ENCODE measurements at regions not wholly inside any gene's neighbourhood (a gene's known extent, or its start where the extent isn't known, plus 50 kb on each side); places are given as distances from the start of the nearest gene placed in this dataset.
"Not testable (repeated sequence)": the region's sequence is repeated elsewhere in the genome, so short reads cannot be mapped to it uniquely, and the experiment has no call there.

DNA sequence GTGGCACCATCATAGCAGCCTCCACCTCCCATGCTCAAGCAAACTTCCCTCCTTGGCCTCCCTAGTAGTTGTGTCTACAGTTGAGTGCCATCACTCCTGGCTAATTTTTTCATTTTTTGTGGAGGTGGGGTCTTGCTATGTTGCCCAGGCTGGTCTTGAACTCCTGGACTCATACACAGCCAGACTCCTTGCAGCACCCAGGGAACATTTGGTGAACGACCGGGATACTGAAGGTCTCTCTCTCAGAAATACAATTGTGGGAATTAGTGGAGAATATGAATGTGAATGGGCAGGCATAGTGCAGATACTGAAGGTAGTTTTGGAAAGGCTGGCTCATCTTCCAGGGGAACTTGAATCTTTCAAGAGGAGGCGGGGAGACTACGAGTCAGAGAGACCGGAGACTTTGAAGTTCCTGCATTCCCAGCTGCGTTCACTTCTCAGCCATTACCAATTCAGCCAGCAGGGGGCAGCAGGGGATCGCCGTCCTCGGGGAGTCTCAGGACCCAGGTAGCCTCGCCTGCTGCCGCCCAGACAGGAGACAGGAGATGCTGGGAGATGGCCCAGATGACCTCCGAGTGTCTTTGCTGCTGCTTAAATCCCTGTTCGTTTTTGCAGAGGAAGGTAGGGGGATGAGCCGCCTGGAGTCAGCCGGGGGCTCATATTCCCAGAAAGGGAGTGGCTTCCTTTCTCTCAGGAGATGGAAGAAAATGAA is 68.6 kb downstream of the HAPSTR1 start:
- Histone ChIP-seq H3K4me3 (ENCODE audit: low read length) (no peak overlapping the region), H3K36me3 (ENCODE audit: control insufficient read depth, insufficient read depth, low read length) (no peaks in the 10 kb centered on the region), H3K9me3 (ENCODE audit: control insufficient read depth, low read length) (no peaks in the 10 kb centered on the region), H3K27ac (ENCODE audit: low read depth, low read length) (no peak overlapping the region), H3K9ac (ENCODE audit: extremely low read depth, low read length, poor library complexity, severe bottlenecking) (no peak overlapping the region), H3K27me3 (ENCODE audit: control insufficient read depth, insufficient read depth, low read length, poor library complexity, severe bottlenecking) (no peaks in the 10 kb centered on the region), H3K4me1 (ENCODE audit: control insufficient read depth, insufficient read depth, low read length) (no peaks in the 10 kb centered on the region)
- WGBS, 2 experiments (ENCODE audit: insufficient coverage in 1 of 2, insufficient read length in 1 of 2), result 23 to 36% methylated on average over 8 to 15 of the region's 15 CpGs
- Mint-ChIP-seq H3K4me1 (peaks cover 6% of the 10 kb centered on the region), H3K27ac (no peak overlapping the region), H3K27me3 (ENCODE audit: insufficient read depth) (peaks cover 4% of the 10 kb centered on the region), H3K4me3 (no peak overlapping the region), H3K36me3 (ENCODE audit: low read depth) (no peaks in the 10 kb centered on the region), H3K9me3 (no peaks in the 10 kb centered on the region)
- TF ChIP-seq, protein P1, sequence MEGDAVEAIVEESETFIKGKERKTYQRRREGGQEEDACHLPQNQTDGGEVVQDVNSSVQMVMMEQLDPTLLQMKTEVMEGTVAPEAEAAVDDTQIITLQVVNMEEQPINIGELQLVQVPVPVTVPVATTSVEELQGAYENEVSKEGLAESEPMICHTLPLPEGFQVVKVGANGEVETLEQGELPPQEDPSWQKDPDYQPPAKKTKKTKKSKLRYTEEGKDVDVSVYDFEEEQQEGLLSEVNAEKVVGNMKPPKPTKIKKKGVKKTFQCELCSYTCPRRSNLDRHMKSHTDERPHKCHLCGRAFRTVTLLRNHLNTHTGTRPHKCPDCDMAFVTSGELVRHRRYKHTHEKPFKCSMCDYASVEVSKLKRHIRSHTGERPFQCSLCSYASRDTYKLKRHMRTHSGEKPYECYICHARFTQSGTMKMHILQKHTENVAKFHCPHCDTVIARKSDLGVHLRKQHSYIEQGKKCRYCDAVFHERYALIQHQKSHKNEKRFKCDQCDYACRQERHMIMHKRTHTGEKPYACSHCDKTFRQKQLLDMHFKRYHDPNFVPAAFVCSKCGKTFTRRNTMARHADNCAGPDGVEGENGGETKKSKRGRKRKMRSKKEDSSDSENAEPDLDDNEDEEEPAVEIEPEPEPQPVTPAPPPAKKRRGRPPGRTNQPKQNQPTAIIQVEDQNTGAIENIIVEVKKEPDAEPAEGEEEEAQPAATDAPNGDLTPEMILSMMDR (conservative IDR thresholded peaks at IDR 0.05), result peak; percentile 90
- peak; percentile 95 for DNase-seq

DNA sequence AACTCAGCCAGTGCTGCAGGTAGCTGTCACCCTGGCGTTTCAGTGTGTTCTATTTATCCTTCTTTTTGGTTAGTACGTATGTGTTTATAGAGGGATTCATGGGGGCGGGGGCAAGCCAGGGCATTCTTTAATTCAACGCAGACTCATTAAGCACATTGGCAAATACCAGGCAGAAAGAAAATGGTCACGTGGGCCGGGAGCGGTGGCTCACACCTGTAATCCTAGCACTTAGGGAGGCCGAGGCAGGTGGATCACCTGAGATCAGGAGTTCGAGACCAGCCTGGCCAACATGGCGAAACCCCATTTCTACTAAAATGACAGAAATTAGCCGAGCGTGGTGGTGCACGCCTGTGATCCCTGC is 69.1 kb downstream of the HAPSTR1 start:
- Histone ChIP-seq H3K36me3 (ENCODE audit: control insufficient read depth, insufficient read depth, low read length) (no peaks in the 10 kb centered on the region), H3K27me3 (ENCODE audit: control insufficient read depth, insufficient read depth, low read length, poor library complexity, severe bottlenecking) (no peaks in the 10 kb centered on the region), H3K4me1 (ENCODE audit: control insufficient read depth, insufficient read depth, low read length) (no peaks in the 10 kb centered on the region), H3K9ac (ENCODE audit: extremely low read depth, low read length, poor library complexity, severe bottlenecking) (no peak overlapping the region), H3K27ac (ENCODE audit: low read depth, low read length) (no peak overlapping the region), H3K9me3 (ENCODE audit: control insufficient read depth, low read length) (no peaks in the 10 kb centered on the region), H3K4me3 (ENCODE audit: low read length) (no peak overlapping the region)
- H3K36me3 Mint-ChIP-seq (ENCODE audit: low read depth), result no peaks in the 10 kb centered on the region
- DNase-seq, result no peak
- H3K27ac Mint-ChIP-seq, result no peak overlapping the region
- no peak overlapping the region for H3K4me3 Mint-ChIP-seq
- H3K9me3 Mint-ChIP-seq, result peaks cover 1% of the 10 kb centered on the region
- H3K27me3 Mint-ChIP-seq (ENCODE audit: insufficient read depth), result peaks cover 2% of the 10 kb centered on the region
- WGBS, 2 experiments (ENCODE audit: insufficient coverage in 1 of 2, insufficient read length in 1 of 2), result 86 to 94% methylated on average over 9 to 13 of the region's 13 CpGs
- TF ChIP-seq, protein P1 (conservative IDR thresholded peaks at IDR 0.05), result no peak
- peaks cover 6% of the 10 kb centered on the region for H3K4me1 Mint-ChIP-seq

DNA sequence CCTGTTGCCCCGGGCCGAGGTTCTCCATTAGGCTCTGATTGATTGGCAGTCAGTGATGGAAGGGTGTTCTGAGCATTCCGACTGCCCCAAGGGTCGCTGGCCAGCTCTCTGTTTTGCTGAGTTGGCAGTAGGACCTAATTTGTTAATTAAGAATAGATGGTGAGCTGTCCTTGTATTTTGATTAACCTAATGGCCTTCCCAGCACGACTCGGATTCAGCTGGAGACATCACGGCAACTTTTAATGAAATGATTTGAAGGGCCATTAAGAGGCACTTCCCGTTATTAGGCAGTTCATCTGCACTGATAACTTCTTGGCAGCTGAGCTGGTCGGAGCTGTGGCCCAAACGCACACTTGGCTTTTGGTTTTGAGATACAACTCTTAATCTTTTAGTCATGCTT is 74.2 kb downstream of the HAPSTR1 start:
- TF ChIP-seq, protein P1 (conservative IDR thresholded peaks at IDR 0.05), result no peak
- H3K4me1 ChIP-seq (ENCODE audit: control insufficient read depth, insufficient read depth, low read length), result no peaks in the 10 kb centered on the region
- no peak overlapping the region for H3K27ac ChIP-seq (ENCODE audit: low read depth, low read length)
- no peaks in the 10 kb centered on the region for H3K9me3 ChIP-seq (ENCODE audit: control insufficient read depth, low read length)
- Mint-ChIP-seq H3K9me3 (peaks cover 1% of the 10 kb centered on the region), H3K27me3 (ENCODE audit: insufficient read depth) (peaks cover 5% of the 10 kb centered on the region), H3K4me1 (no peaks in the 10 kb centered on the region), H3K27ac (no peak overlapping the region), H3K4me3 (no peak overlapping the region), H3K36me3 (ENCODE audit: low read depth) (no peaks in the 10 kb centered on the region)
- H3K36me3 ChIP-seq (ENCODE audit: control insufficient read depth, insufficient read depth, low read length), result no peaks in the 10 kb centered on the region
- H3K4me3 ChIP-seq (ENCODE audit: low read length), result no peak overlapping the region
- H3K27me3 ChIP-seq (ENCODE audit: control insufficient read depth, insufficient read depth, low read length, poor library complexity, severe bottlenecking), result no peaks in the 10 kb centered on the region
- H3K9ac ChIP-seq (ENCODE audit: extremely low read depth, low read length, poor library complexity, severe bottlenecking), result no peak overlapping the region
- DNase-seq, result no peak
- WGBS, 2 experiments (ENCODE audit: insufficient coverage in 1 of 2, insufficient read length in 1 of 2), result 94% methylated on average over 7 to 10 of the region's 10 CpGs

DNA sequence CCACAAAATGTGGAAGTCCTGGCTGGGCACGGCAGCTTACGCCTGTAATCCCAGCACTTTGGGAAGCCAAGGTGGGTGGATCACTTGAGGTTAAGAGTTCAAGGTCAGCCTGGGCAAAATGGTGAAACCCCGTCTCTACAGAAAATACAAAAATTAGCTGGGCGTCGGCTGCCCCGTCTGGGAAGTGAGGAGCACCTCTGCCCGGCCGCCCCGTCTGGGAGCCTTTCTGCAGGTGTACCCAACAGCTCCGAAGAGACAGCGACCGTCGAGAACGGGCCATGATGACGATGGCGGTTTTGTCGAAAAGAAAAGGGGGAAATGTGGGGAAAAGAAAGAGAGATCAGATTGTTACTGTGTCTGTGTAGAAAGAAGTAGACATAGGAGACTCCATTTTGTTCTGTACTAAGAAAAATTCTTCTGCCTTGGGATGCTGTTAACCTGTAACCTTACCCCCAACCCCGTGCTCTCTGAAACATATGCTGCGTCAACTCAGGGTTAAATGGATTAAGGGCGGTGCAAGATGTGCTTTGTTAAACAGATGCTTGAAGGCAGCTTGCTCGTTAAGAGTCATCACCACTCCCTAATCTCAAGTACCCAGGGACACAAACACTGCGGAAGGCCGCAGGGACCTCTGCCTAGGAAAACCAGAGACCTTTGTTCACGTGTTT is 75.0 kb downstream of the HAPSTR1 start:
- H3K4me3 ChIP-seq (ENCODE audit: low read length); H3K36me3 Mint-ChIP-seq (ENCODE audit: low read depth); H3K4me1 Mint-ChIP-seq; H3K36me3 ChIP-seq (ENCODE audit: control insufficient read depth, insufficient read depth, low read length); H3K4me1 ChIP-seq (ENCODE audit: control insufficient read depth, insufficient read depth, low read length); H3K27me3 ChIP-seq (ENCODE audit: control insufficient read depth, insufficient read depth, low read length, poor library complexity, severe bottlenecking); H3K9me3 Mint-ChIP-seq; H3K27ac Mint-ChIP-seq; H3K4me3 Mint-ChIP-seq; DNase-seq; H3K27ac ChIP-seq (ENCODE audit: low read depth, low read length); H3K27me3 Mint-ChIP-seq (ENCODE audit: insufficient read depth); H3K9me3 ChIP-seq (ENCODE audit: control insufficient read depth, low read length); H3K9ac ChIP-seq (ENCODE audit: extremely low read depth, low read length, poor library complexity, severe bottlenecking): not testable (repeated sequence)
- 95 to 96% methylated on average over 10 to 17 of the region's 24 CpGs for WGBS, 2 experiments (ENCODE audit: insufficient coverage in 1 of 2, insufficient read length in 1 of 2)
